22Rv1 (cell line): ENCODE measurements at regions not wholly inside any gene's neighbourhood (a gene's known extent, or its start where the extent isn't known, plus 50 kb on each side); places are given as distances from the start of the nearest gene placed in this dataset.

ENCODE experiments used
- H3K27ac ChIP-seq: fragments of 450-650 bp; 2 replicates; pipeline ENCODE4 v1.5.1; 2017
- ZFX ChIP-seq: fragments of 450-650 bp; IDR thresholded peaks from 2 replicates; pipeline ENCODE4 v1.6.1; 2017; ENCODE audit warnings: antibody characterized with exemption, borderline replicate concordance
- TF ChIP-seq, protein P1 (sequence below): fragments of 450-650 bp; IDR thresholded peaks from 2 replicates; pipeline ENCODE4 v1.5.1; 2017; ENCODE audit warnings: mild to moderate bottlenecking

DNA sequence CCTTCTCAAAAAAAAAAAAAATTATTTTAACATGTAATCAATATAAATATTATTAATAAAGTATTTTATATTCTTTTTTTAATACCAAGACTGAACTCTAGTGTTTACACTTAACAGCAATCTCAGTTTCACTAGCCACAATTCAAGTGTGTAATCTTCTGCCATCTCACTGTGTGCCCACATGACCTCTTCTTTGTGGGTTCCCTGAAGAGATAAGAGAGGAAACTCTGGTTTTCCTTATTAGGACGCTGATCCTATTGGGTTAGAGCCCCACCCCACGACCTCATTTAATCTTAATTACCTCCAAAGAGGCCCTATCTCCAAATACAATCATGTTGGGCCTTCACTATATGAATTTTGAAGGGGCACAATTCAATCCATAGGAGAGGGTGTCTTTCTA lies 177.6 kb downstream of the STK31 start:
- no peak overlapping the region for H3K27ac ChIP-seq
- TF ChIP-seq, protein P1, sequence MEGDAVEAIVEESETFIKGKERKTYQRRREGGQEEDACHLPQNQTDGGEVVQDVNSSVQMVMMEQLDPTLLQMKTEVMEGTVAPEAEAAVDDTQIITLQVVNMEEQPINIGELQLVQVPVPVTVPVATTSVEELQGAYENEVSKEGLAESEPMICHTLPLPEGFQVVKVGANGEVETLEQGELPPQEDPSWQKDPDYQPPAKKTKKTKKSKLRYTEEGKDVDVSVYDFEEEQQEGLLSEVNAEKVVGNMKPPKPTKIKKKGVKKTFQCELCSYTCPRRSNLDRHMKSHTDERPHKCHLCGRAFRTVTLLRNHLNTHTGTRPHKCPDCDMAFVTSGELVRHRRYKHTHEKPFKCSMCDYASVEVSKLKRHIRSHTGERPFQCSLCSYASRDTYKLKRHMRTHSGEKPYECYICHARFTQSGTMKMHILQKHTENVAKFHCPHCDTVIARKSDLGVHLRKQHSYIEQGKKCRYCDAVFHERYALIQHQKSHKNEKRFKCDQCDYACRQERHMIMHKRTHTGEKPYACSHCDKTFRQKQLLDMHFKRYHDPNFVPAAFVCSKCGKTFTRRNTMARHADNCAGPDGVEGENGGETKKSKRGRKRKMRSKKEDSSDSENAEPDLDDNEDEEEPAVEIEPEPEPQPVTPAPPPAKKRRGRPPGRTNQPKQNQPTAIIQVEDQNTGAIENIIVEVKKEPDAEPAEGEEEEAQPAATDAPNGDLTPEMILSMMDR, result no peak
- TF ChIP-seq ZFX, result no peak

DNA sequence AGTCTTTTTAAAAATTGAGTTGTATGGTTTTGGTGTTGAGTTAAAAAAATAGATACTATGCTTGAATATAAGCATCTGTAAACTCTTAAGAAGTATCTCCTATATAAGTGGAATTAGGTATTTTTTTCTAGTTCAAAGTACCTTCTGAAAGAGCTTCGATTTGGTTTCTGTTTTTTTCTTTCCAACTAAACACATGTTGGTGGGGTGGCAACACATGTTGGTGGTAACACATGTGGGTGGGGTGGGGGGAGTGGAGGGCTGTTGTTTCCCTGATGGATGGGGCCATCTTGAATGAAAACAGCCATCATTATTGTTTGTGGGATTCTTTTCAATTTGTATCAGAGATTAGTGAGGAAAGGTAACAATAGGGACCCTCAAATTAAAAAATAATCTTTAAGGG lies 178.9 kb downstream of the STK31 start:
- TF ChIP-seq, protein P1, result no peak
- TF ChIP-seq ZFX, result no peak
- H3K27ac ChIP-seq, result no peak overlapping the region

DNA sequence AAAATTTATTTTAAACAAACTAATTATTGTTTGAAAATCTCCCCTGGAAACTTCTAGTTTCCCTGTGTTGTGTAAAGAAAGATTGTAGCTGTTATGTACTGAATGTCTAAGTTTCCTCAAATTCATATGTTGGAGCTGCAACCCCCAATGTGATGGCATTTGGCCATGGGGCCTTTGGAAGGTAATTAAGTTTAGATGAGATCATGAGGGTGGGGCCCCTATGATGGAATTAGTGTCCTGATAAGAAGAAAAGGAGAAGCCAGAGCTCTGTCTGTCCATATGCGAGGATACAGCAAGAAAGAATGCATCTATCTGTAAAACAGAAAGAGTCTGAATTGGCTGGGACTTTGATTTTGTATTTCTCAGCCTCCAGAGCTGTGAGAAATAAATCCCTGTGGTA lies 179.5 kb downstream of the STK31 start:
- no peak for TF ChIP-seq ZFX
- TF ChIP-seq, protein P1, result no peak
- H3K27ac ChIP-seq, result no peak overlapping the region

DNA sequence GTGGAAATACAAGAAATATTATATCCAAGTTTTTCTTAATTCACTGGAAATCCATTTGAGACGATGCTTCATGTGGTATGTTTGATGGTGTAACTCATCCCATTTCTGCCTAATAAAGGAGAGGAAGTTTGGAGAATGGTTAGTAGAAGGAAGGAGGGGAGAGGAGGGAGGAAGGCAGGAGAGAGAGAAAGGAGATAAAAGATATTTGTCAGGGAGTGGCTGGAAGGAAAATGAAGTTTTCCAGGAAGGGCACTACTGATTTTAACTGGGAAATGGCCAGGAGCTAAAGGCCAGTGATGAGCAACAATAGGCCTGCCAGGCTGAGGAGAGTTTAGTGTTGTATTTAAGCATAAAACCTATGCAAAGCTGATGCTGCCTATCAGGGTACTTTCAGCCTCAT lies 182.0 kb downstream of the STK31 start:
- TF ChIP-seq, protein P1, result no peak
- TF ChIP-seq ZFX, result no peak
- H3K27ac ChIP-seq, result no peak overlapping the region

DNA sequence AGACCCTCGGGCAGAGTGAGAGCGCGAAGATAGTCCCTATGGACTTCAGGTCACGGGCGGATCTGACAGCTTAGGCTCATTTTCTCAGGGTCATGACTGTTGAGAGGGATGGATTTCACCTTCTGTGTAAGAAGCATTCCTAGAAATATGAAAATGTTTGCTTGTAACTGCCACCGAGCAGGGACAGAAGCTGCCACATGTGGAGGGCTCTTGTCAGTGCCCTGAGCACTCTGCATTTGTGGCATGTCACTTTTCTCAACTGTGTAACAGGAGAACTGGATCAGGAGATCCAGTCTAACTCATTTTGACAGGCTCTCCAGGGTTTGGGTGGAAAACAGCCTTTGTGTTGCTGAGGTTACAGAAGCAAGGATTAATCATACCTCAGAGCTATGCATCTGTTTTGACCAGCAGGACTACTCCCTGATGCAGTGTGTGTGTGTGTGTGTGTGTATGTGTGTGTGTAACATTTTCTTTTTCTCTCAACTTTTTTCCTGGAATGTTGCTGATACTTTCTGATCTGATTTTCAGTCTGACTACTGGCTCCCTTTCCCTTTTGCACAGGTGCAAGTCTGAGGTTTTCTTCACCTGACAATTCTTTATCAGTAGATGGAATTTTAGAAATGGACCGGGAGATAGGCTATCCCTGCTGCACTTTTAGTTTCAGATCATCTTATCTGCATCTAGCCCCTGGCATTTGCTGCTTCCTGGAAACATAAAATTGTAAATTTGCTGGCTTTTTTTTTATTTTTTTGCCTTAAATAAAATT lies 183.3 kb downstream of the STK31 start:
- TF ChIP-seq, protein P1, result no peak
- TF ChIP-seq ZFX, result no peak
- H3K27ac ChIP-seq, result no peak overlapping the region

DNA sequence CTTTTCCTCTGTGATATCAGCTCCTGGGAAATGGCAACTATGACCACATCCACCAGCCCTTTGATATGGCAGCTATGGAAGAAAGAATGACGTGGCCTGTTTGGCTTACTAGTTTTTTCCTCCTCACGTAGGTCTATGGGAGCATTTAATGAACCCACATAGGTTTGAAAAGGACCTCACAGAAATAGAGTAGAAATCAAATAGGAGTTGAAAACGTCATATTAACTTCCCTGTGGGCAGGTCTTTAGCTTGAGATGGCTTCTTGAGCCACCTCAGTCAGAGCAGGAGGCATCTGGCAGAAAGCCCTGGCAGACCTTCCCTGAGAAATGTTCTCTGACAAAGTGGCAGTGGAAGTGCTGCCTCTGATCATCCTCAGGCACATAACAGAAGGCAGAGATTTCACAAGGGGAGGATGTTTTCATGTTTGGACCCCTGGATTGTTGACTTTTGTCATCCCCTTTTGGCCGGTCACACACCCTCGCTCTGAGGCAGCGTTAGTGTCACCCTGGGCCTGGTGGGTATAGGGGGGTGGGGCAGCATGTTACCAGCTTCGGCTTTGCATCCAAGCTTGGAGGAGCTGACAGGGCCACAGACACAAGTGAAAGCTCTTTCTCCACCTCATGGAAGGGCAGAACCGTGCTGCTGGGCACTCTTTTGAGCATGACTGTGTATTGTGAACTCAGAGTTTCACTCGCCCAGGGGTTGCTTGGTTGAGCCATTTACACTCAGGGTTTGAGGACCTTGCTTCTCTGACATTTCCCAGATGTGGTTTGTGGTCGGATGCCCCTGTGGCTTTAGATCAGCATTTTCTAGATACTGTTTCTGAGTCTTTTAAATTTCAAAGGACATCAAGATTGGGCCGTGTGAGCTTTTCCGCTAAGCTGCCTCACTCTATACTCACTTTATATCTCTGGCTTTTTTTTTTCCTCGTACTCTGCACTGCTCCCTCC lies 184.2 kb downstream of the STK31 start:
- no peak overlapping the region for H3K27ac ChIP-seq
- TF ChIP-seq, protein P1, result no peak
- TF ChIP-seq ZFX, result no peak
